Loucy (cell line): ENCODE measurements at regions not wholly inside any gene's neighbourhood (a gene's known extent, or its start where the extent isn't known, plus 50 kb on each side); places are given as distances from the start of the nearest gene placed in this dataset.

ENCODE experiments used
- H2AFZ ChIP-seq: fragments of 200-600 bp; sonication (generic); 2 replicates; pipeline ENCODE4 v1.6.0; 2016; ENCODE audit warnings: antibody characterized with exemption, mild to moderate bottlenecking, low read length, moderate library complexity
- H3F3A ChIP-seq: fragments of 200-600 bp; 2 replicates; pipeline ENCODE4 v1.6.0; 2016; ENCODE audit warnings: antibody characterized with exemption, low read depth, mild to moderate bottlenecking
- H3K27me3 ChIP-seq: fragments of 200-600 bp; sonication (generic); 2 replicates; pipeline ENCODE4 v1.6.1; 2014; ENCODE audit warnings: low read length, mild to moderate bottlenecking; ENCODE audit not compliant: insufficient read depth, poor library complexity, severe bottlenecking
- H3K36me3 ChIP-seq: fragments of 200-600 bp; sonication (generic); 2 replicates; pipeline ENCODE4 v1.6.1; 2016; ENCODE audit warnings: low read length; ENCODE audit not compliant: insufficient read depth
- H3K4me1 ChIP-seq: fragments of 200-600 bp; sonication (generic); 2 replicates; pipeline ENCODE4 v1.5.1; 2014; ENCODE audit warnings: low read length, mild to moderate bottlenecking; ENCODE audit not compliant: insufficient read depth, poor library complexity, severe bottlenecking
- H3K4me2 ChIP-seq: fragments of 200-600 bp; sonication (generic); 2 replicates; pipeline ENCODE4 v1.6.0; 2014; ENCODE audit warnings: antibody characterized with exemption, low read length, low read depth, mild to moderate bottlenecking; ENCODE audit not compliant: poor library complexity, severe bottlenecking
- H3K4me3 ChIP-seq: fragments of 200-600 bp; sonication (generic); 2 replicates; pipeline ENCODE4 v1.5.1; 2014; ENCODE audit warnings: low read length, mild to moderate bottlenecking, mixed read lengths; ENCODE audit not compliant: poor library complexity, severe bottlenecking
- H3K79me2 ChIP-seq: fragments of 200-600 bp; sonication (generic); 2 replicates; pipeline ENCODE4 v1.6.1; 2014; ENCODE audit warnings: low read length; ENCODE audit not compliant: insufficient read depth
- H3K9ac ChIP-seq: fragments of 200-600 bp; sonication (generic); 2 replicates; pipeline ENCODE4 v1.6.0; 2014; ENCODE audit warnings: mild to moderate bottlenecking, low read depth, low read length, moderate library complexity; ENCODE audit not compliant: poor library complexity, severe bottlenecking
- H3K9me2 ChIP-seq: fragments of 200-600 bp; sonication (generic); replicated peaks from 2 replicates; pipeline ENCODE4 v1.6.1; 2016; ENCODE audit warnings: low read depth, low read length, mixed read lengths
- H3K9me3 ChIP-seq: fragments of 200-600 bp; sonication (generic); 2 replicates; pipeline ENCODE4 v1.6.1; 2014; ENCODE audit warnings: mild to moderate bottlenecking, antibody characterized with exemption, low read length, low read depth; ENCODE audit not compliant: insufficient read depth
- H4K20me1 ChIP-seq: fragments of 200-600 bp; sonication (generic); 2 replicates; pipeline ENCODE4 v1.6.0; 2014; ENCODE audit warnings: antibody characterized with exemption, low read length, mild to moderate bottlenecking; ENCODE audit not compliant: insufficient read depth, poor library complexity, severe bottlenecking
- EZH2phosphoT487 ChIP-seq: fragments of 200-600 bp; IDR thresholded peaks from 2 replicates; pipeline ENCODE4 v1.6.1; 2018; ENCODE audit warnings: antibody characterized with exemption, mild to moderate bottlenecking, moderate library complexity, borderline replicate concordance
- TF ChIP-seq, protein P1 (sequence below): fragments of 200-600 bp; sonication (generic); conservative IDR thresholded peaks from 2 replicates; pipeline ENCODE4 v1.5.1; 2014; ENCODE audit warnings: mild to moderate bottlenecking, antibody characterized with exemption, low read length

- Histone ChIP-seq H3K9me3 (no peaks in the 10 kb centered on the region), H3K4me1 (no peaks in the 10 kb centered on the region)
These were observed 749.0 kb upstream of the ZEB2 start for GRCh38 chr2:145268931-145269330.

DNA sequence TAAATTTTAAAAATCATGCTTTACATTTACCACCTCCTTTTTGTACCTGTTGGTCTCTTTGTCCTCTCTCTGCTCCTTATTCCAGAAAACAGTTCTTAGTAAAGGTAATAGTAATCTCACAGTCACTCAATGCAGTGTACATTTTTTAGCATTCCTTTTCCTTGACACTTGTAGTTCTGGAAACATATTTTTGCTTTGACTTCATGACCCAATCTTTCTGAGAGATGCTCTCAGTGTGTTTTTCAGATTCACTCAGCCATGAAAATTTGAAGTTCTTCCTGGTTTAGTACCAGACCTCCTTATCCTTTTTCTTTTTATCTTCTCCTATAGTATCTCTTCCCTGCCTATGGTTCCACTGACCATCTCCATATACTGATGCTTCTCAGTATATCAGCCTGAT, 747.5 kb upstream of the ZEB2 start:
- Histone ChIP-seq H3K36me3 (no peaks in the 10 kb centered on the region), H3K4me2 (no peak overlapping the region), H3K79me2 (no peaks in the 10 kb centered on the region), H4K20me1 (no peaks in the 10 kb centered on the region), H3K9ac (no peak overlapping the region), H3K4me1 (no peaks in the 10 kb centered on the region), H3K4me3 (no peak overlapping the region), H3K9me3 (no peaks in the 10 kb centered on the region), H2AFZ (no peak overlapping the region), H3F3A (no peaks in the 10 kb centered on the region), H3K9me2 (no peaks in the 10 kb centered on the region), H3K27me3 (peaks cover 64% of the 10 kb centered on the region)
- no peak for TF ChIP-seq EZH2phosphoT487
- TF ChIP-seq, protein P1, sequence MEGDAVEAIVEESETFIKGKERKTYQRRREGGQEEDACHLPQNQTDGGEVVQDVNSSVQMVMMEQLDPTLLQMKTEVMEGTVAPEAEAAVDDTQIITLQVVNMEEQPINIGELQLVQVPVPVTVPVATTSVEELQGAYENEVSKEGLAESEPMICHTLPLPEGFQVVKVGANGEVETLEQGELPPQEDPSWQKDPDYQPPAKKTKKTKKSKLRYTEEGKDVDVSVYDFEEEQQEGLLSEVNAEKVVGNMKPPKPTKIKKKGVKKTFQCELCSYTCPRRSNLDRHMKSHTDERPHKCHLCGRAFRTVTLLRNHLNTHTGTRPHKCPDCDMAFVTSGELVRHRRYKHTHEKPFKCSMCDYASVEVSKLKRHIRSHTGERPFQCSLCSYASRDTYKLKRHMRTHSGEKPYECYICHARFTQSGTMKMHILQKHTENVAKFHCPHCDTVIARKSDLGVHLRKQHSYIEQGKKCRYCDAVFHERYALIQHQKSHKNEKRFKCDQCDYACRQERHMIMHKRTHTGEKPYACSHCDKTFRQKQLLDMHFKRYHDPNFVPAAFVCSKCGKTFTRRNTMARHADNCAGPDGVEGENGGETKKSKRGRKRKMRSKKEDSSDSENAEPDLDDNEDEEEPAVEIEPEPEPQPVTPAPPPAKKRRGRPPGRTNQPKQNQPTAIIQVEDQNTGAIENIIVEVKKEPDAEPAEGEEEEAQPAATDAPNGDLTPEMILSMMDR = no peak

More at GRCh38 chr2:145268931-145269330, 749.0 kb upstream of the ZEB2 start:
- Histone ChIP-seq H3K4me3 (no peak overlapping the region), H3K9me2 (no peaks in the 10 kb centered on the region), H2AFZ (no peak overlapping the region), H3F3A (no peaks in the 10 kb centered on the region), H3K27me3 (peaks cover 49% of the 10 kb centered on the region), H3K4me2 (no peak overlapping the region), H3K9ac (no peak overlapping the region), H3K79me2 (no peaks in the 10 kb centered on the region), H4K20me1 (no peaks in the 10 kb centered on the region), H3K36me3 (no peaks in the 10 kb centered on the region)
- TF ChIP-seq EZH2phosphoT487 = no peak
- TF ChIP-seq, protein P1 = no peak

GRCh38 chr2:145265244-145265643, 745.3 kb upstream of the ZEB2 start:
- Histone ChIP-seq H3K9ac (no peak overlapping the region), H3K79me2 (no peaks in the 10 kb centered on the region), H3K36me3 (no peaks in the 10 kb centered on the region), H3K9me3 (no peaks in the 10 kb centered on the region), H3K4me1 (no peaks in the 10 kb centered on the region), H3K27me3 (peaks cover 86% of the 10 kb centered on the region), H3K9me2 (no peaks in the 10 kb centered on the region), H3K4me2 (no peak overlapping the region), H2AFZ (no peak overlapping the region), H3K4me3 (no peak overlapping the region), H4K20me1 (no peaks in the 10 kb centered on the region), H3F3A (no peaks in the 10 kb centered on the region)
- no peak for TF ChIP-seq EZH2phosphoT487
- TF ChIP-seq, protein P1 = no peak
